HUDEP-2 (cell line): ENCODE measurements at regions not wholly inside any gene's neighbourhood (a gene's known extent, or its start where the extent isn't known, plus 50 kb on each side); places are given as distances from the start of the nearest gene placed in this dataset.

ENCODE experiments used
- DNase-seq, 76 experiments: peaks; one replicate each; lab custom pipeline; 2025; ENCODE audit not compliant: unreplicated experiment in 76 of 76; lab: John Stamatoyannopoulos, UW

GRCh38 chr4:55752810-55753209, 66.8 kb upstream of the EXOC1L start:
- no peak for DNase-seq

- DNase-seq: no peak
Measured at GRCh38 chr4:55753856-55754255, 65.7 kb upstream of the EXOC1L start.

GRCh38 chr4:55754754-55755350, 64.7 kb upstream of the EXOC1L start:
- DNase-seq: no peak

GRCh38 chr4:55756208-55756607, 63.4 kb upstream of the EXOC1L start:
- DNase-seq: no peak

- DNase-seq: no peak
Measured at GRCh38 chr4:55757356-55757952, 62.1 kb upstream of the EXOC1L start.

- no peak for DNase-seq
Measured at GRCh38 chr4:55758066-55758465, 61.5 kb upstream of the EXOC1L start.

- no peak for DNase-seq
Measured at GRCh38 chr4:55758570-55758969, 61.0 kb upstream of the EXOC1L start.

GRCh38 chr4:55762819-55763218, 56.8 kb upstream of the EXOC1L start:
- DNase-seq: no peak

GRCh38 chr4:55763996-55764395, 55.6 kb upstream of the EXOC1L start:
- DNase-seq: no peak

- DNase-seq: no peak
Measured at GRCh38 chr4:55765070-55765469, 54.5 kb upstream of the EXOC1L start.

- no peak for DNase-seq
Measured at GRCh38 chr4:55768291-55768690, 51.3 kb upstream of the EXOC1L start.
